Esophagus squamous epithelium (tissue), 5 donors: ENCODE measurements at regions not wholly inside any gene's neighbourhood (a gene's known extent, or its start where the extent isn't known, plus 50 kb on each side); places are given as distances from the start of the nearest gene placed in this dataset.

Experiments
- DNase-seq: peaks from one replicate; lab custom pipeline; 2025; lab: John Stamatoyannopoulos, UW
- H3K27ac ChIP-seq, 4 donors: fragments of 200-600 bp; sonication (generic); one replicate each; pipeline ENCODE4 v1.5.1; 2016 to 2019; ENCODE audit warnings: mild to moderate bottlenecking in 1 of 4
- H3K27me3 ChIP-seq, 4 donors: fragments of 200-600 bp; sonication (generic); 1 replicate in 3 of 4; 2 replicates in 1 of 4; pipeline versions ENCODE4 v1.5.1 to v1.6.0; 2017 to 2021; ENCODE audit warnings: antibody characterized with exemption in 1 of 4
- H3K36me3 ChIP-seq, 3 donors: fragments of 200-600 bp; sonication (generic); one replicate each; pipeline ENCODE4 v1.5.1; 2016 to 2019
- H3K4me1 ChIP-seq, 3 donors: fragments of 200-600 bp; sonication (generic); one replicate each; pipeline ENCODE4 v1.5.1; 2017 to 2019
- H3K4me3 ChIP-seq, 4 donors: fragments of 200-600 bp; sonication (generic); 1 replicate in 3 of 4; 2 replicates in 1 of 4; pipeline ENCODE4 v1.5.1; 2016 to 2019; ENCODE audit warnings: mild to moderate bottlenecking in 2 of 4, moderate library complexity in 1 of 4
- H3K9me3 ChIP-seq, 3 donors: fragments of 200-600 bp; sonication (generic); one replicate each; pipeline ENCODE4 v1.5.1; 2016 to 2019
- CTCF ChIP-seq, 6 experiments: fragments of 450-650 bp in 4 of 6; fragments of 200-600 bp in 2 of 6; sonication (generic) in 2 of 6; IDR thresholded peaks; one replicate each; pipeline ENCODE4 v1.5.1; 2016 to 2019; ENCODE audit warnings: antibody characterized with exemption in 6 of 6, mild to moderate bottlenecking in 4 of 6, moderate library complexity in 4 of 6
- POLR2A ChIP-seq, 4 donors: fragments of 450-650 bp; IDR thresholded peaks; one replicate each; pipeline ENCODE4 v1.6.1; 2017; ENCODE audit warnings: antibody characterized with exemption in 4 of 4, mild to moderate bottlenecking in 4 of 4, moderate library complexity in 3 of 4
- WGBS, 2 donors: methylation state at CpG; one replicate each; pipeline ENCODE4 v1.1.5; 2018; 5-methylcytosine and 5-hydroxymethylcytosine counted together
- intact Hi-C: fragments of 100-400 bp; cut with DNase I; formaldehyde crosslinking; loops from one replicate; pipeline ENCODE4 v1.15.0; 2022
- donor health status: DM: yes; HTN: yes; CAD: no.

GRCh38 chr9:115360122-115360521, 242.2 kb upstream of the TNC start:
- Histone ChIP-seq H3K36me3 (no peaks in the 10 kb centered on the region), H3K27ac (no peak overlapping the region), H3K4me1 (no peaks in the 10 kb centered on the region), H3K27me3 (no peaks in the 10 kb centered on the region), H3K4me3 (no peak overlapping the region), H3K9me3 (no peaks in the 10 kb centered on the region)
- TF ChIP-seq CTCF (IDR thresholded peaks at IDR 0.05) (no peak), POLR2A (IDR thresholded peaks at IDR 0.05) (no peak)
- DNase-seq, result no peak
- intact Hi-C loops, result no loop called here
- WGBS, 2 donors, result 93 to 94% methylated on average over 5 of the region's 5 CpGs

GRCh38 chr9:115362101-115362500, 244.1 kb upstream of the TNC start:
- H3K36me3 ChIP-seq, result no peaks in the 10 kb centered on the region
- H3K4me3 ChIP-seq, result no peak overlapping the region
- intact Hi-C loops, result no loop called here
- no peaks in the 10 kb centered on the region for H3K27me3 ChIP-seq
- no peak overlapping the region for H3K27ac ChIP-seq
- H3K4me1 ChIP-seq, result no peaks in the 10 kb centered on the region
- no peaks in the 10 kb centered on the region for H3K9me3 ChIP-seq
- 38 to 40% methylated on average over 2 of the region's 2 CpGs for WGBS, 2 donors
- DNase-seq, result no peak
- no peak for TF ChIP-seq POLR2A (IDR thresholded peaks at IDR 0.05)
- no peak for TF ChIP-seq CTCF (IDR thresholded peaks at IDR 0.05)

GRCh38 chr9:115362640-115363039, 244.7 kb upstream of the TNC start:
- no peak overlapping the region for H3K4me3 ChIP-seq
- no peaks in the 10 kb centered on the region for H3K9me3 ChIP-seq
- H3K36me3 ChIP-seq, result no peaks in the 10 kb centered on the region
- intact Hi-C loops, result no loop called here
- WGBS, 2 donors, result 82 to 84% methylated on average over 2 of the region's 2 CpGs
- H3K27ac ChIP-seq, result no peak overlapping the region
- TF ChIP-seq CTCF (IDR thresholded peaks at IDR 0.05) (no peak), POLR2A (IDR thresholded peaks at IDR 0.05) (no peak)
- no peak for DNase-seq
- H3K27me3 ChIP-seq, result no peaks in the 10 kb centered on the region
- H3K4me1 ChIP-seq, result no peaks in the 10 kb centered on the region

GRCh38 chr9:115364991-115365390, 247.0 kb upstream of the TNC start:
- DNase-seq, result no peak
- Histone ChIP-seq H3K4me1 (peaks cover 0 to 19% (median 17%) of the 10 kb centered on the region in 3 donors), H3K4me3 (no peak overlapping the region), H3K27me3 (no peaks in the 10 kb centered on the region), H3K9me3 (no peaks in the 10 kb centered on the region), H3K36me3 (no peaks in the 10 kb centered on the region), H3K27ac (no peak overlapping the region)
- intact Hi-C loops, result no loop called here
- 89 to 92% methylated on average over 4 of the region's 4 CpGs for WGBS, 2 donors
- no peak for TF ChIP-seq POLR2A (IDR thresholded peaks at IDR 0.05)
- no peak for TF ChIP-seq CTCF (IDR thresholded peaks at IDR 0.05)

GRCh38 chr9:115367321-115367720, 249.4 kb upstream of the TNC start:
- Histone ChIP-seq H3K9me3 (no peaks in the 10 kb centered on the region), H3K27me3 (no peaks in the 10 kb centered on the region), H3K4me3 (no peak overlapping the region), H3K36me3 (no peaks in the 10 kb centered on the region), H3K27ac (no peak overlapping the region), H3K4me1 (peaks cover 0 to 19% (median 17%) of the 10 kb centered on the region in 3 donors)
- TF ChIP-seq POLR2A (IDR thresholded peaks at IDR 0.05), result no peak
- TF ChIP-seq CTCF (IDR thresholded peaks at IDR 0.05), result no peak
- no peak for DNase-seq
- intact Hi-C loops, result no loop called here
- WGBS, 2 donors, result 92 to 100% methylated on average over 4 of the region's 4 CpGs
